CD4-positive, alpha-beta T cell treated with Interleukin-1 beta for 1 hour (primary cell): ENCODE measurements at regions not wholly inside any gene's neighbourhood (a gene's known extent, or its start where the extent isn't known, plus 50 kb on each side); places are given as distances from the start of the nearest gene placed in this dataset.

Experiments used
- DNase-seq, 2 donors: peaks; one replicate each; pipeline ENCODE4 v3.0.0-alpha.2; 2020 to 2022

DNA sequence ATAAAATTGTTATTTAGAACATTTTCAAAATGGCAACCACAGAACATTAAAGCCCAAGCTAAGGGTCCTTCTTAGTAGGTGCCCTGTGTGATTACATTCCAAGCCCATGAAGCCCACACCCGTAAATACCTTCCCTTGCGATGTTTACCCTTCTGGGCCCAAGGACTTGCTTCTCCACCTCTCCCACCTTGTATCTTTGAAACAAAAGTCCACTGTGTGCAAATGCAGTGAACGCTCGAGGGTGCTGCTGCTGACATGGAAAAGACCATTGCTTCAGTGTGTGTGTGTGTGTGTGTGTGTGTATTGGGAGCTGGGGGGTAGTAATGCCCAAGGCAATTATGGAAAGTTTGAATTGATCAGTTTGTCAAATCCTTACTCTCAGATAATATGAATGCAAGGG lies 298.1 kb downstream of the TGFB2 start:
- no peak for DNase-seq

DNA sequence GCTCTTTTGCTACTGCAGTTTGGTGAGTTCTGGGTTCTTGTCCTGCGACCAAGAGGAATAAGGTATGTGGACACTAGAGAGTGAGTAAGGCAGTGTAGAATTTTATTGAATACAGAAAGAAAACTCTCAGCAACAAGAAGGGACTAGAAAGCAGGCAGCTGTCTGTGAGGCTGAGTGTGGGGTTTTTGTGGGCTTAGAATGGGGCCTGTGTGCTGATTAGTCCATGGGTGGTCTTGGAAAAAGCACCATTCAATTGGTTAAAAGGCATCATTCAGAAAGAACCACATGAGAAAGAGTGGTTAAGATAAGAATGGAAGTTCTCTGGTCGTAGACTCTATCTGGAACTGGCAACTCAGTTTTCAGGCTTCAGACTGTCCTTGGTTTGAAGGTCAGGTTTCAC lies 298.8 kb downstream of the TGFB2 start:
- DNase-seq: no peak

DNA sequence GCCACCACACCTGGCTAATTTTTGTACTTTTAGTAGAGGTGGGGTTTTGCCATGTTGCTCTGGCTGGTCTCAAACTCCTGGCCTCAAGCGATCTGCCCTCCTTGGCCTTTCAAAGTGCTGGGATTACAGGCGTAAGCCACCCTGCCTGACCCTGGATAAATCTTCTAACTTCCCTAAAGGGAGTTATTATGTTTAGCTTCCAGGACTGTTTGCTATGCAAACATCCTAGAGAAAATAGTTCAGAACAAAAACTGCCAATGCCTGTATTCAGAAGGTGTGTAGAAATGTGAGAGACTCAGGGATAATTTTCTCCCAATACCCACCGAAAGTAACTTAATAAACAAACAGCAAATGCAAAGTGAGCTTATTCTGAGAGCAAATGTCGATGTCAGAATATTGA lies 301.2 kb downstream of the TGFB2 start:
- no peak for DNase-seq

DNA sequence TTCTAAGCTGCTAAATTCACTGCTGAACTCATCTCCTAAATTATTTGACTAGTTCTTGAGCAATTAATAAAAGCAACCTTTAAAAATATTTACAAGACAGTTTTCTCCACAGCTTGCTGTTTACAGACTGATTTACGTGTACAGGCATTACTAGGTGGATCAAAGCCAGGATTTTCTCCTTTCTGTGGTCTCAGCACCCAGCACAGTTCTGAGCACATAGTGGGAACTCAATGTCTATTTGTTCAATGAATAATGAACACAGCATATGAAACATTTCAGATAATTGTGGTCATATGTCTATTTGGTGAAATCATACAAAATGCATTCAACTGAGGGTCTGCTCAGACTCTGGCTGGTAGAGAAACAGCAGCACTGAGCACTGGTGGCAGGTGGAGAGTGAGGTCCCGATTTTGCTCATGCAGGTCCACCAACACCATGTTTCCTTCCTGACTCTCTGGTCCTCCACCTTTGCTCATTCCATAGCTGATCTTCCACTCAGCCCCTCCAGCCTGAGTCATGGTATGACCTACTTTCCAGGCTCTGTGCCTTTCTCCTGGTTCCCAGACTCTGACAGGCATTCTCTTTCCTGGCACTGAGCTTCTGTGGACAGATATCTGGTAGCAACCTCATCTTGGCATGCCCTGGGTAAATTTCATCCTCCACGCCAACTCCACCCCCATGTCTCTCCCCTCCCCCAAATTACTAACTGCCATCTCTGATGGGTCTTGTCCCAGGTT lies 311.3 kb downstream of the TGFB2 start:
- no peak for DNase-seq

DNA sequence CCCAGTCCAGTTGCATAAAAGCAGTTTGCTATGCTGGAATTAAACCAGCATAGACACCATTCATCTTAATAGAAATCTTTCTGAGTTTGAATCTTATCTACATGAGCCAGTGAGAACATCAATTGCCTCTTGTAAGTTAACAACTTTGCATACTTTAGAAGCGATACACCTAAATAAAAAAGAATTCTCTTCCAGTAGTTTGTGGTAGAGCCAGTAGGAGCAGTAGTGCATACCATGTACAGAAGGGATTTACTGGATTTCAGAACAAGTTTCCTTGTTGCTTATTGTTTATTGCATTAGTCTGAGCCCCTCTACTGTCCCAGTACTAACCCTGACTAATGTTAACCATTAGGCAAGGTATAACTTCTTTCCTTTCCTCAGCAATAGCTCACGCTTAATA lies 313.1 kb downstream of the TGFB2 start:
- no peak for DNase-seq

DNA sequence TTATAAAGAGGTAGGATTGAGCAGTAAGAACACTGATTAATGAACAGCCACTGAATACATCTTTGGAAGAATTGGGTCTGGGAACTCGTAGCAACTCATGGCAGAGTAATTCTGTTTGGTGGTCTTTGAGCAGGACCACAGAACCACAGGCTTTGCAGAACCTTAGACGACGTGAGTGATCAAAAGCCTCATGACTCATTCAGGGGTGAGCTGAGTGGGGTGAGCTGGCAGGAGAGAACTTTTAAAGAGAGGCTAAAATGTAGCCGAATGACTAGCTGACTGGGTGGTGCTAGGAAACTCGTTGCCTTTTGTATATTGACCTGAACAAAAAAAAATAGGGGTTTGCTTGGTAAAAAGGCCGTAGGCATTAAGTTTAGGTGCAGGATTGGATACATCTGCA lies 313.8 kb downstream of the TGFB2 start:
- no peak for DNase-seq

DNA sequence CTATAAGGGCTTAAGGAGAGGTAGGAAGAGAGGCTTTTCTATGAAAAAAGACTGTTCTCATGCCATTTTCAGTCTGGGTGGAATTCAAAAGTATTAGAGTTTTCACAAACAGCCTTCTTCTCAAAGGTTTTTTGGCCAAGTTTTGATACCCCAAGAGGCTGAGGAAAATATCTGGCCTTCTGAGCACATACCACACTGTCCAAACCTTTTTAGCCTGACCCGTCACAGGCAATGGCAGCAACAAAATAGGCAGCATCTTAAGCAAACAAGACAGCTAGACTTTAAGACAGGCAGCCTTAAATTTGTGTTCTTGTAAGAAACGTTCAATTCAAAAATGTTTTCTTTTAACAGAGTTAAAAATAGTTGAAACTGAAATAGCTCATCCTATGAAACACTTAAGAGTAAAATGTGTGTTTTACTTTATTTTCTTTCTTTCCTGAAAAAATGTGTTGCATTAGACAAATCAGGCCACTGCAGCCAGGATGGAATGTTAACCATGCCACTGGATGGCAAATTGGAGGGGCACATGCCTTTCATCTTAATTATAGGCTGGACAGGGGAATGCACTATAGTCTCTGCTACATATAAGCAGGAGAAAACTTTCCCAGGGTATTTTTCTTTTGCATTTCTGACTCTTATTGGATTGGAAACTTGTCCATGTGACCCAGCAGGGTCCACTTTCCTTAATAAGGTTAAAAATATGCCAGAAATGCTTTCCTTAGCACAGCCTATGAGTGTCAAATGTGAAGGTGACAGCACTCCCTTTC lies 315.0 kb downstream of the TGFB2 start:
- DNase-seq: no peak

DNA sequence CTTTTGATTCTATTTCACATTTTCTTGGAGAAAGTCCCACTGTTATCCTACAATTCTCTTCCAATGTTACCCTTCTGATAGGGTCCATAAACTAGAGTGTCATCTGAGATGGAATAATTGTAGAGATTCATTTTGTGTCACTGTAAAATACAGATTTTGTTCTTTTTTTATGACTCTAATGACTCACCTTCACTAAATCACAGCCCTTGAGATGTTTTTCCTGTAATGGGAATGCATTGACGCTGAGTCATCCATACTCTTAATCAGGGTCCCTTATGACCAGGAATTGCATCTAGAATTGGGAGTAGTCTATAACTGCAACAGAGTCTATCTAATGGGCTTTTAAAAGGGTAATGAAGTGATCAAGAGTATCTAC lies 315.5 kb downstream of the TGFB2 start:
- no peak for DNase-seq

DNA sequence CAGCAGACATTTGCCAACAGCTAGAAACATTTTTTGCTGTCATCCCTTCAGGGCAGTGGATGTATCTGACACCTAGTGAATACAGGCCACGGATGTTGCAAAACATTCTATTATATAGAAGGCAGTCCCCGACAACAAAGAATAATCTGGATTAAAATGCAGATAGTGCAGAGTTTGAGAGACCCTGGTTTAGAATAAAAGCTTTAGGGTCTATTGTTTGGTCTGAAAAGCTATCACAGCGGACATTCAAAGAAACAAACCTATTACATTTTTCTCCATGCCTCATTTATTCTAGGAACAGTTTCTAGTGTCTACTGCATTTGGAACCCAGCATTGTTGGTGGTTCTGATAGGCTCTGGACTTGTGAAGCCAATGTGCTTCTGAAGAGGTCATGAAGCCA lies 316.3 kb downstream of the TGFB2 start:
- no peak for DNase-seq

DNA sequence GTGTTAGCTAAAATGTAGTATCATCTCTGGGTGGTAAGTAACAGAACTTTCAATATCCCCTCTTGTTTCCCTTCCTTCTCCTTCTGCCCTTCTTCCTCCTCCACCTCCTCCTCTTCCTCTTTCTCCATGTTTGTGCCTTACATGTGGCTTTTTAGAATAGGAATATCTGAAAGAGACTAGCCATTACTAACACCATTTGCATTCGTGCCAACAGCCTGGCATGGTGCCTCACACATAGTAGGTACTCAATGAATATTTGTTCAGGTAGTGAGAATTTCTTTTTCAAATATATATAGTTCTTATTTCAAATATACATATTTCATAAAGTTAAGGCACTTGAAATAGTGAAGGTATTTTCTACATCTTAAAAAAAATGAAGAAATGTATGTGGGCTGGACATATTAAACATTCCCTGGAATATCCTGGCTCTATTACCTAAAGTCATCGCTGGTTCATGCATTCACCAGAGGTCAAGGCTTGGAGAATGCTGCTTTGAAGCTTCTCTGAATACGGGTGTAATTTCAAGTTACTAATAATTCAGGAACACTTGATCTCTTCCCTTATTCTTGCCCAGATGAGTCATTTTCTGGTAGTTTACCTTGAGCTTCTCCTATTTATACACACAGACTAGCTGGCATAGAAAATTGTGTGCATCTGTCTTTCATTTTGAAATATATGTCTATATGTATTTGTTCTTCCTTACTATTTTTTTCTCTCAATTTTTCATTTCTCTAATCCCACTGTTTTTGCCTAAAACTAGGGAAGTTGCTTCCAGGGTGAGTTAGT lies 319.4 kb downstream of the TGFB2 start:
- no peak for DNase-seq

DNA sequence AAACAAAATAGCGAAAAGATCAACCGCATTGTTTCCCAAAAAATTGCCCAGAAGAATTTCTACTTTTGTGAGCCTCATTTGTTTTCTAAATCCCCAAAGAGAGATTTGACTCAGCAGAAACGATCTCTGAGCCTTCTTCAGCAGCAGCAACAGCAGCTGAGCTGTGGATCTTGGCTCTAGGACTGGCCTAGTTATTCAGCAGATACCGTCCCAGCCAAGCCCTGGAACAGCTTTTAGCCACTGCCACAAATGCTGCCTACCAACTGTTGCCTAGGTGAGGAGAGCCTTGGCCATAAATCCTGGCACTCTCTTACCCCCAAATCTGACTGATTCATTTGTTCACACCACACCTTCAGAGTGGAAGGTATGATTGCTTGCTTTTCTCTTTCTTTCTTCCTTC lies 320.1 kb downstream of the TGFB2 start:
- DNase-seq: no peak

DNA sequence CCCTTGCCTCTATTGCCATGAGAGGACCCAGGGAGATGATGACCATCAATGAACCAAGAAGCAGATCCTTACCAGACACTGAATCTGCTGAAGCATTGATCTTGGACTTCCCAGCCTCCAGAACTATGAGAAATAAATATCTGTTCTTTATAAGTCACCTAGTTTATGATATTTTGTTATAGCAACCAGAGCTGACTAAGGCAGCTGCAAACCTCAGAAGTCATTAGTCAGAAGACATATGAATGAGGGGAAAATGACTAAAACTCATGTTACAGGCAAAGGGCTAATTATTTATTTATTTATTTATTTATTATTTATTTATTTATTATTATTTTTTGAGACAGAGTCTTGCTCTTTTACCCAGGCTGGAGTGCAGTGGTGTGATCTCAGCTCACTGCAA lies 321.1 kb downstream of the TGFB2 start:
- DNase-seq: no peak

DNA sequence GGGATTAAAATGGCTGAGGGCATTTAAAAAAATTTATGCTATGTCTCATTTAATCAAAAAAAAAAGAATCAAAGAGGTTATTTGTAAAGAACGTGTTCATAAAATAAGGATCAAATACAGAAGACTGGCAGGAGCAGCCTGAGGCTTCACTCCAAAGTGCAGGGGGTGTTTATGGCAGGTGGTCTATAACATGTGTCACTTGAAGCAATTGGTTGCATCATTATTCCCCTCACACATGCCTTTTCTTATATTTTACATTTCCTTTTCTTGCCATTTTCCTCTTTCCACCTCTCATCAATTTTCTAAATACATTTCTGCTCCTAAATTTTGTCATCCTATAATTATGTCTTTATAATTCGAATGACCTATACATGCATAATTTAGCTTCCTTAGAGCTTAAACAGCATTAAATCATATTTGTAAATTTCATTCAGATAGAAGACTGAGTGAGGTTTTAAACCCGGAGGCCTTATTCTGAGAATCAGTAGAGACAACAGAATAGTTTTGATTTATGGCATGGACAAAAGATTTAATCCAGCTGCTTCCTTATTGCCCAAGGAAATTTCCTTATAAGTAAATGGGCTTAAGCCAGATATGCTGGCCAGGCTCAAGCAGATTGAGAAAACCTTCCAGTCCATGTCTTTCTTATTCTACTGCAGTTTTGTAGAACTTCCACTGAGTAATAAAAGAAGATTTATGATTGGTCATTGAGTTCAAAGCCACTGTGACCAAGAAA lies 322.8 kb downstream of the TGFB2 start:
- DNase-seq: no peak

DNA sequence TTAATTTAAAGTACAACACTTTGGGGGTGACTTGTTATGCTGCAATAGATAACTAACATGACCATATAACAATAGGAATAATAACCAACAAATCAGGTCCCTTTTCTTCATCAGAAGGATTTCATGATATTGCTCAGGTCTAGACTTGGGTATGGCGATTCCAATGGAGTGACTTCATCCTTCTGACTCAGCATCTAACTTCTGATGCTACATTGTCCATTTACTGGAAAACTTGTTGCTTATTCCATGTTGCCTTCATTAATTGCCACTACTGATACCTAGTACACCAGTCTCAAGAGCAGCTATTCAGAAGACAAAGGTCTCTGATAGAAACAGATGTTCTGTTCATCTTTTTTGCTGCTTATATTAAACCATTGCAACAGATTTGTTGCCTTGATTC lies 324.3 kb downstream of the TGFB2 start:
- DNase-seq: no peak

DNA sequence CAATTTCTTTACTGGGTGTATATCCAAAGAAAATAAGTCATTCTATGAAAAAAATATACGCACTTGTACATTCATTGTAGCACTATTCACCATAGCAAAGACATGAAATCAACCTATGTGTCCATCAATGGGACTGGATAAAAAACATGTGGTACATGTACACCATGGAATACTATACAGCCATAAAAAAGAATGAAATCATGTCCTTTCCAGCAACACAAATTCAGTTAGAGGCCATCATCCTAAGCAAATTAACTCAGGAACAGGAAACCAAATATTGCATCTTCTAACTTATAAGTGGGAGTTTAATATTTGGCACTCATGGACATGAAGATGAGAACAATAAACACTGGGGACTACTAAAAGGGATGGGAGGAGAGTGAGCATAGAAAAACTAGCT lies 325.7 kb downstream of the TGFB2 start:
- DNase-seq: no peak

DNA sequence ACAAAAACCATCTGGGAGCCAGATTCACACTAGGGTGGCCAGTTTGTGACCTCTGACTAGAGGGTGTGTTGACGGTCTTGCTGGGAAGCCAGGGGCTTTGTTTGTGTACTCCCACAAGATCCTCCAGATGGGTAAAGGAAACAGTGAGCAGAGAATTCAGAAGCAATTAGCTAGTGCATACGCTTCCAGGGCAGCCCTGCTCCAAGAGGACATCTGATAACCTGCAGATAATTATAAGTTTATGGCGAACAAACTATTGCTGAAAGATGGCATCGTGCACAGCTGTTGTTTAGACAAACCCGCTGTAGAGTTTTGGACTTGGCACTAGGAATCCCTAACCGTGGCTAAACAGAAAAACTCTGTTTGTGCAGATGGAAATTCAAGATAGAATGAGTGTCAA lies 326.4 kb downstream of the TGFB2 start:
- DNase-seq: no peak

DNA sequence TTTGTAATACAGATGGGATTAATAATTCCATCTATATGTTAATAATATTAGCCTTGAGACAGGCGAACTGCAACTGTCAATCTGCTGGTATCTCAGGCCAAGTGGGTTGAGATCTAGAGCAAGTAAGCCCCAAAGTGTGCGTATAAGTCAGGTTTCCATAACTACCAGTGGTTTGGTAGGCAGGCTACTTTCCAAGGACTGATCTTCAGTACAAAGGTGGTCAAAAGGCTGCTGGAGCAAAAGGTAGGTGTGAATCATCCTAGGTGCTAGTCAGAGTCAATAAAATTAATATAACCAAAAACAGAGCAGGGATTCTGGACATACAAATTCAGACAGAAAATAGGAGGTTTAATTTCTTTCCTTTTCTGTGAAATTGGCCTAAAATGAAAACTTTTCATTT lies 328.0 kb downstream of the TGFB2 start:
- no peak for DNase-seq

DNA sequence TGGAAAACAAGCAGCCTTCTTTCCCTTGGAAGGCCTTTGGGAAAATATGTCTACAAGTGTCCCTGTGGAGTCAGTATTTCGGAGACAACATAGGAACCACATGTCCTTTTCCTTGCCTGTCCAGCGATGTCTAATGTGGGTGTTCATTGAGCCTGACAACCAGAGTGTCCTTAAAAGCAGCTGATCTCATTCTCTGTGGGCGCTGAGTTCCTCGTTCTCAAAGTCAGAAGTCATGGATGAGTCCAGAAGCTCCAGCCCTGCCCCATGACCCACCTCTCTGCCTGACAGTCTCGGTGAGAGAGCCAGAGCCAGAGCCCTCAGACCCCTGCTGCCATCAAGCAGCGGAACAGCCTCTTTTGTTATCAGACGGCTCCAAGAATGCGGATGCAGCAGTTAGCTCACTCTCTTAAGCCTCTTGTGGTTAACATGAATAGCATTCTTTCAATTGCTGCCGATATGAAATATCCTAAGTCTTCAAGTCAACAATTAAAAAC lies 329.2 kb downstream of the TGFB2 start:
- DNase-seq: no peak

DNA sequence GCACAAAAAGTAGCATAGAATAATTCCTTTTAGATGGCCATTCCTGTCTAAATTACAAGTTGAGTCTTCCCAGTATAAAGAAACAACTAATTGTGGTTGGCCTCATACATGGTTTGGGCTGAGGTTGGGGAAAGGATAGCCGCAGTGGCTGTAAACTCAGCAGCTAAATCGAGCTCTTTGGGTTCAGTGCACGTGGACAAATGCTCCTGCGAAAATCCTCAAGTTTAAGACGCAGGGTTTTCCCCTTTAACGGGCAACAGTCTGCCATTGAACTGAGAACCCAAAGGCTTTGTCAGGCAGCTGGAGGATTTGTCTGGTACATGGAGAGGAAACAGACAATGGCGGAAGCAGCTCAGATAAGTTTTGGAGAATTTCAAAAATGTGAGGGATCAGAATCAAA lies 331.9 kb downstream of the TGFB2 start:
- no peak for DNase-seq

DNA sequence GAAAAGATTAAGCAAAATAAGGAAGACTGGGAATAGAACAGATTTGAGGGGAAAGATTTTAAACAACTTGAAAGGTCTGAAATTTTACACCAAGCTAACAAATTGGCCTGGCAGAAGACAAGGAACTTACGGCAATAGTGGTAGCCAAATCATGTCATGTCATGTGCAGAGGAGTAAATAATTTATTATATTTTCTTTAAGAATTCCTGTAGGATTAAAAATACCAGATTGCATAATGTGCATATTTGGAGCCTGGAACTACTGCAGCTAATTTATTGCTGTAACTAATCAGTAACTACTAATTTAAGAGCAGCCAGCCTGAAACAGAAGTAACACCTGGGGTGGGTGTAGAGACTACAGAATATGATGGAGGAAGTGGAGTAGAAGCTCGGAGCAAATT lies 334.3 kb downstream of the TGFB2 start:
- DNase-seq: no peak

DNA sequence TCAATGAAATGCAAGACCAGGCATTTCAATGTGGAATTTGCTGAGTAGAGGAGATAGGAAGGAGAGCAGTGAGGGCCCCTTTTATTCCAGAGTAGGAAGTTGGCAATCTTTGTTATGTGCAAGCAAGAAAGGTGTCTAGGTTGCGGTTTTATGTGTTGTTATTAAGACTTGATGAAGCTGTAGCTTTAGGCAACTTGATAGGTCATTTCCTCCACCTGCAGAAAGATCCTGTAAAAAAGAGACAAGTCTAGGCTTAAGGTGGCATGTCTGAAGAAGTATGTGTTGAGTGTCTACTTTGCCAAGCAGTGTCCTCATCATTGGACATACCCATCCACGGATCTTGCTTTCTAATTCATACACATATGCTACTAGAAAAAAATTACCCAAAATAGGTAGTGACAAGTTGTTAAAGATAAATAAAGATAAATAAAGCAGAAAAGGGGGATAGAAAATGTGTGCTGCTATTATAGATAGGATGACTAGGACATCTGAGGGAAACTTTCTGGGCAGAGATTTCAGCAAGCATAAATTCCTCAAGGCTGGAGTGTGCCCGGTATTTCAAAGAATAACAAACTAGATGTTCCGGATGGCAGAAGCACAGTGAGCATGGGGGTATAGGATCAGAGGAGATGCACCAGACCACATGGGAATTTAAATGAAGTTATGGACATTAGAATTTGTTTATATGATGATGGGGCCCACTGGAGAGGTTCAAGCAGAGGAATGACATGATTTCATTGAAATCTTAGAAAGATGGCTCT lies 335.0 kb downstream of the TGFB2 start:
- no peak for DNase-seq

DNA sequence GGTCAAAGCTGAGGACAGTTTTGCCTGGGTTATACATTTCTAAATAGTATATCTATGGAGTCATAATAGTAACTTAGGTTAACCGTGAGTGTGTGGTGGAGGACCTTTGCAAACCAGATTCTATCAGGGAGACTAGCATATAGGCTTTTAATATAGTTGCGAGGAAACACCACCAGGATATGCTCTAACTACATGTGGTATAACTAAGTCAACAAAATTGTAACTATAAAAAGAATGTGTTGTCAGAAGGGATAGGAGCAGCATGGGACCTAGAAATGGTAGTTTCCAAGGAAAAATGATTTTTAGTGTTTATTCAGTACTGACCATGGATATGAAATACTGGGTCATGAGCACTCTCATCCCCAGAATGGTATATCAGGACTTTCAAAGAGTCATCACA lies 338.1 kb downstream of the TGFB2 start:
- DNase-seq: no peak
